Gastrocnemius medialis (tissue), 4 donors: ENCODE measurements at regions not wholly inside any gene's neighbourhood (a gene's known extent, or its start where the extent isn't known, plus 50 kb on each side); places are given as distances from the start of the nearest gene placed in this dataset.

Experiments used
- CTCF ChIP-seq, 5 experiments: fragments of 450-650 bp in 3 of 5; fragments of 200-600 bp in 2 of 5; sonication (generic) in 2 of 5; IDR thresholded peaks in 4 of 5; conservative IDR thresholded peaks in 1 of 5; 1 replicate in 4 of 5; 2 replicates in 1 of 5; pipeline ENCODE4 v1.5.1; 2016 to 2019; ENCODE audit warnings: antibody characterized with exemption in 5 of 5, mild to moderate bottlenecking in 3 of 5, moderate library complexity in 3 of 5
- POLR2A ChIP-seq, 2 donors: fragments of 450-650 bp; IDR thresholded peaks; one replicate each; pipeline ENCODE4 v1.6.1; 2017; ENCODE audit warnings: antibody characterized with exemption in 2 of 2, mild to moderate bottlenecking in 2 of 2, moderate library complexity in 2 of 2

- TF ChIP-seq CTCF (IDR thresholded peaks at IDR 0.05 in 4 of 5, conservative IDR thresholded peaks at IDR 0.05 in 1 of 5): no peak
- TF ChIP-seq POLR2A (IDR thresholded peaks at IDR 0.05): no peak
These were observed 236.0 kb upstream of the CDH18 start for GRCh38 chr5:20224046-20224445.
